Sigmoid colon (tissue), 4 donors: ENCODE measurements at regions not wholly inside any gene's neighbourhood (a gene's known extent, or its start where the extent isn't known, plus 50 kb on each side); places are given as distances from the start of the nearest gene placed in this dataset.

Source experiments
- EP300 ChIP-seq, 4 donors: sonication (generic); formaldehyde crosslinking; IDR thresholded peaks; one replicate each; pipeline ENCODE4 v1.6.1; 2017; ENCODE audit warnings: antibody characterized with exemption in 4 of 4
- POLR2A ChIP-seq, 2 donors: fragments of 450-650 bp; IDR thresholded peaks; one replicate each; pipeline ENCODE4 v1.6.1; 2016; ENCODE audit warnings: antibody characterized with exemption in 2 of 2, mild to moderate bottlenecking in 2 of 2, moderate library complexity in 2 of 2
- POLR2AphosphoS5 ChIP-seq, 4 donors: sonication (generic); formaldehyde crosslinking; IDR thresholded peaks; one replicate each; pipeline ENCODE4 v1.6.1; 2017; ENCODE audit warnings: antibody characterized with exemption in 4 of 4
- TF ChIP-seq, protein P1 (sequence below), 4 experiments: fragments of 450-650 bp in 3 of 4; fragments of 200-600 bp in 1 of 4; IDR thresholded peaks; one replicate each; pipeline ENCODE4 v1.5.1; 2016 to 2019; ENCODE audit warnings: antibody characterized with exemption in 4 of 4, mild to moderate bottlenecking in 3 of 4, moderate library complexity in 2 of 4

DNA sequence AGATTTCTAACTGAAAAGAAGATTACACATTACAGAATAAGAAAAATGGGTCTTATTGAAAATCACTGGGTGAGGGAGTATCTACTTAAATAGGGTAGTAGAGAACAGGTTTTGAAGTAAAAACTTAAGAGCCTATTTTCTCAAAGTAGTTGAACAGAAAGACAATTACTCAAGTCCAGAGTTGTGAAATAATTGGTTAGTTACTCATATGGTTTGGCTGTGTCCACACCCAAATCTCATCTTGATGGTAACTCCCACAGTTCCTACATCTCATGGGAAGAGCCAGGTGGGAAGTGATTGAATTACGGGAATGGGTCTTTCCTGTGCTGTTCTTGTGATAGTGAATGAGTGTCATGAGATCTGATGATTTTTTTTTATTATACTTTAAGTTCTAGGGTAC is 1035.3 kb upstream of the GJE1 start:
- TF ChIP-seq POLR2A (IDR thresholded peaks at IDR 0.05) (no peak), EP300 (IDR thresholded peaks at IDR 0.05) (no peak), POLR2AphosphoS5 (IDR thresholded peaks at IDR 0.05) (no peak)
- TF ChIP-seq, protein P1, sequence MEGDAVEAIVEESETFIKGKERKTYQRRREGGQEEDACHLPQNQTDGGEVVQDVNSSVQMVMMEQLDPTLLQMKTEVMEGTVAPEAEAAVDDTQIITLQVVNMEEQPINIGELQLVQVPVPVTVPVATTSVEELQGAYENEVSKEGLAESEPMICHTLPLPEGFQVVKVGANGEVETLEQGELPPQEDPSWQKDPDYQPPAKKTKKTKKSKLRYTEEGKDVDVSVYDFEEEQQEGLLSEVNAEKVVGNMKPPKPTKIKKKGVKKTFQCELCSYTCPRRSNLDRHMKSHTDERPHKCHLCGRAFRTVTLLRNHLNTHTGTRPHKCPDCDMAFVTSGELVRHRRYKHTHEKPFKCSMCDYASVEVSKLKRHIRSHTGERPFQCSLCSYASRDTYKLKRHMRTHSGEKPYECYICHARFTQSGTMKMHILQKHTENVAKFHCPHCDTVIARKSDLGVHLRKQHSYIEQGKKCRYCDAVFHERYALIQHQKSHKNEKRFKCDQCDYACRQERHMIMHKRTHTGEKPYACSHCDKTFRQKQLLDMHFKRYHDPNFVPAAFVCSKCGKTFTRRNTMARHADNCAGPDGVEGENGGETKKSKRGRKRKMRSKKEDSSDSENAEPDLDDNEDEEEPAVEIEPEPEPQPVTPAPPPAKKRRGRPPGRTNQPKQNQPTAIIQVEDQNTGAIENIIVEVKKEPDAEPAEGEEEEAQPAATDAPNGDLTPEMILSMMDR (IDR thresholded peaks at IDR 0.05): no peak
